DND-41 (cell line): ENCODE measurements at regions not wholly inside any gene's neighbourhood (a gene's known extent, or its start where the extent isn't known, plus 50 kb on each side); places are given as distances from the start of the nearest gene placed in this dataset.

Source experiments
- EZH2 ChIP-seq: IDR thresholded peaks from 3 replicates; pipeline ENCODE4 v1.6.1; 2012; ENCODE audit warnings: borderline replicate concordance, low read depth, mild to moderate bottlenecking, moderate library complexity, low read length, inconsistent platforms; ENCODE audit not compliant: severe bottlenecking
- TF ChIP-seq, protein P1 (sequence below): IDR thresholded peaks from 2 replicates; pipeline ENCODE4 v1.5.1; 2012; ENCODE audit warnings: borderline replicate concordance, low read length, moderate library complexity, mild to moderate bottlenecking; ENCODE audit not compliant: poor library complexity, severe bottlenecking; ENCODE audit errors: extremely low read depth

DNA sequence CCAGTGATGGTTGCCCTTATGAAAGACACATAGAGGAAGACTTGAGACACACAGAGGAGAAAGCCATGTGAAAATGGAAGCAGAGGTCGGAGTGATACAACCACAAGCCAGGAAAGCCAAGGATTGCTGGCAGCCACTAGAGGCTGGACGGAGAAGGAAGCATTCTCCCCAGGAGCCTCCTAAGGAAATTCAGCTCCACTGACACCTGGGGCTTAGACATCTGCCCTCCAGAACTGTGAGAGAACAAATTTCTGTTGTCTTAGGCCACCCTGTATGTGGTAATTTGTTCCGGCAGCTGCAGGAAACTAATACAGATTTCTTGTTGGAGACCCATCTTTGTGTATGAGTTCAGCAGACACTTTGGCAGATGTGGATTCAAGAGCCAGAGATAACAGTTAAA, 126.9 kb upstream of the ATP1A1 start:
- TF ChIP-seq EZH2, result no peak
- TF ChIP-seq, protein P1, sequence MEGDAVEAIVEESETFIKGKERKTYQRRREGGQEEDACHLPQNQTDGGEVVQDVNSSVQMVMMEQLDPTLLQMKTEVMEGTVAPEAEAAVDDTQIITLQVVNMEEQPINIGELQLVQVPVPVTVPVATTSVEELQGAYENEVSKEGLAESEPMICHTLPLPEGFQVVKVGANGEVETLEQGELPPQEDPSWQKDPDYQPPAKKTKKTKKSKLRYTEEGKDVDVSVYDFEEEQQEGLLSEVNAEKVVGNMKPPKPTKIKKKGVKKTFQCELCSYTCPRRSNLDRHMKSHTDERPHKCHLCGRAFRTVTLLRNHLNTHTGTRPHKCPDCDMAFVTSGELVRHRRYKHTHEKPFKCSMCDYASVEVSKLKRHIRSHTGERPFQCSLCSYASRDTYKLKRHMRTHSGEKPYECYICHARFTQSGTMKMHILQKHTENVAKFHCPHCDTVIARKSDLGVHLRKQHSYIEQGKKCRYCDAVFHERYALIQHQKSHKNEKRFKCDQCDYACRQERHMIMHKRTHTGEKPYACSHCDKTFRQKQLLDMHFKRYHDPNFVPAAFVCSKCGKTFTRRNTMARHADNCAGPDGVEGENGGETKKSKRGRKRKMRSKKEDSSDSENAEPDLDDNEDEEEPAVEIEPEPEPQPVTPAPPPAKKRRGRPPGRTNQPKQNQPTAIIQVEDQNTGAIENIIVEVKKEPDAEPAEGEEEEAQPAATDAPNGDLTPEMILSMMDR, result no peak
